ENCODE measurements at regions not wholly inside any gene's neighbourhood (a gene's known extent, or its start where the extent isn't known, plus 50 kb on each side); places are given as distances from the start of the nearest gene placed in this dataset.

- TF ChIP-seq CTCF (IDR thresholded peaks at IDR 0.05), result no peak
- TF ChIP-seq POLR2A (IDR thresholded peaks at IDR 0.05), result no peak
Observed at GRCh38 chr10:85420501-85421191, 945.9 kb downstream of the GRID1 start.

All from lower leg skin (tissue), 3 donors.